ENCODE measurements at regions not wholly inside any gene's neighbourhood (a gene's known extent, or its start where the extent isn't known, plus 50 kb on each side); places are given as distances from the start of the nearest gene placed in this dataset.

GRCh38 chr20:51869002-51869401, 66.7 kb upstream of the SALL4 start:
- Mint-ChIP-seq H3K9me3 (no peaks in the 10 kb centered on the region), H3K4me3 (no peak overlapping the region), H3K4me1 (no peaks in the 10 kb centered on the region), H3K27ac (no peak overlapping the region), H3K27me3 (peaks cover 1% of the 10 kb centered on the region), H3K36me3 (ENCODE audit: low read depth) (no peaks in the 10 kb centered on the region)
- intact Hi-C loops (cut with micrococcal nuclease): no loop called here
- DNase-seq: no peak

DNA sequence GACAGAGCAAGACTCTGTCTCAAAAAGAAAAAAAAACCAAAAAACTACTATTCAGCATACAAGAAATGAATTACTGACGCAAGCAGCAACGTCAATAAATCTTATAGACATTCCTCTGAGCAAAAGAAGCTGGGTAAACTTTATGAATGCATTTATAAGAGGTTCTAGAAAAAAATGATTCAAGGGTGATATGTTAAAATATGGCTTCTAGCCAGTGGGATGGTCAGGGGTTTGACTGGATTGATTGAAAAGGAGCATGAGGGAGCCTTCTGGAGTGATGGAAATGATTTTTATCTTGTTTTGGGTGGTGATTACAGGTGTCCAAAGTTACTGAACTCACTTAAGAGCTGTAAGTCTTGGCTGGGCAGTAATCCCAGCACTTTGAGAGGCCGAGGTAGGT, 64.9 kb upstream of the SALL4 start:
- peaks cover 1% of the 10 kb centered on the region for H3K27me3 Mint-ChIP-seq
- intact Hi-C loops (cut with micrococcal nuclease): no loop called here
- H3K4me3 Mint-ChIP-seq: no peak overlapping the region

GRCh38 chr20:51864967-51865366, 62.6 kb upstream of the SALL4 start:
- Mint-ChIP-seq H3K4me1 (no peaks in the 10 kb centered on the region), H3K27ac (no peak overlapping the region), H3K9me3 (no peaks in the 10 kb centered on the region), H3K36me3 (ENCODE audit: low read depth) (no peaks in the 10 kb centered on the region), H3K27me3 (no peaks in the 10 kb centered on the region), H3K4me3 (no peak overlapping the region)
- no peak for DNase-seq
- intact Hi-C loops (cut with micrococcal nuclease): no loop called here

More for the DNA sequence above, 64.9 kb upstream of the SALL4 start:
- DNase-seq: no peak
- no peaks in the 10 kb centered on the region for H3K4me1 Mint-ChIP-seq
- no peaks in the 10 kb centered on the region for H3K36me3 Mint-ChIP-seq (ENCODE audit: low read depth)
- H3K27ac Mint-ChIP-seq: no peak overlapping the region
- no peaks in the 10 kb centered on the region for H3K9me3 Mint-ChIP-seq

DNA sequence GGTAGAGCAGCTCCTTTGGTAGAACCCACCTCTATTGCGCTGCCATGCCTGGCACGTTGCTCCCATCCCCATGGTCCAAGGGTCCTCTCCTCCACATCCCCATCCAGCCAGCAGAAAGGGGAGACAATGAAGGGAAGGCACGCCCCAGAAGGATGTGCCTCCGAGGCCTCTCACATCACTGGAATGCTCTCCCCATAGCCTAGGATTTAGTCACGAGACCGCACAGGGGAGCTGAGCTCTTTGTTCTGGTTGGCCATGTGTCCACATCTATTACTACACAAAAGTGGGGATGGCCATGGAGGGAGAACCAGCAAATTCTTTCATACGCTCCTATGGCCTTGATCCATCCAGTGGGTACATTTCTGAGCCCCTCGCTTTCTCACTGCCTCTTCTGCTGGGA, 60.5 kb upstream of the SALL4 start:
- no peak for DNase-seq
- Mint-ChIP-seq H3K36me3 (ENCODE audit: low read depth) (no peaks in the 10 kb centered on the region), H3K9me3 (no peaks in the 10 kb centered on the region), H3K4me3 (no peak overlapping the region), H3K27ac (no peak overlapping the region), H3K27me3 (peaks cover 2% of the 10 kb centered on the region), H3K4me1 (no peaks in the 10 kb centered on the region)
- intact Hi-C loops (cut with micrococcal nuclease): no loop called here

- no peaks in the 10 kb centered on the region for H3K9me3 Mint-ChIP-seq
- no peaks in the 10 kb centered on the region for H3K36me3 Mint-ChIP-seq (ENCODE audit: low read depth)
- no peak for DNase-seq
- H3K27me3 Mint-ChIP-seq: peaks cover 3% of the 10 kb centered on the region
- intact Hi-C loops (cut with micrococcal nuclease): no loop called here
- H3K4me3 Mint-ChIP-seq: no peak overlapping the region
- no peak overlapping the region for H3K27ac Mint-ChIP-seq
- H3K4me1 Mint-ChIP-seq: no peaks in the 10 kb centered on the region
Observed at GRCh38 chr20:51861726-51862466, 59.6 kb upstream of the SALL4 start.

DNA sequence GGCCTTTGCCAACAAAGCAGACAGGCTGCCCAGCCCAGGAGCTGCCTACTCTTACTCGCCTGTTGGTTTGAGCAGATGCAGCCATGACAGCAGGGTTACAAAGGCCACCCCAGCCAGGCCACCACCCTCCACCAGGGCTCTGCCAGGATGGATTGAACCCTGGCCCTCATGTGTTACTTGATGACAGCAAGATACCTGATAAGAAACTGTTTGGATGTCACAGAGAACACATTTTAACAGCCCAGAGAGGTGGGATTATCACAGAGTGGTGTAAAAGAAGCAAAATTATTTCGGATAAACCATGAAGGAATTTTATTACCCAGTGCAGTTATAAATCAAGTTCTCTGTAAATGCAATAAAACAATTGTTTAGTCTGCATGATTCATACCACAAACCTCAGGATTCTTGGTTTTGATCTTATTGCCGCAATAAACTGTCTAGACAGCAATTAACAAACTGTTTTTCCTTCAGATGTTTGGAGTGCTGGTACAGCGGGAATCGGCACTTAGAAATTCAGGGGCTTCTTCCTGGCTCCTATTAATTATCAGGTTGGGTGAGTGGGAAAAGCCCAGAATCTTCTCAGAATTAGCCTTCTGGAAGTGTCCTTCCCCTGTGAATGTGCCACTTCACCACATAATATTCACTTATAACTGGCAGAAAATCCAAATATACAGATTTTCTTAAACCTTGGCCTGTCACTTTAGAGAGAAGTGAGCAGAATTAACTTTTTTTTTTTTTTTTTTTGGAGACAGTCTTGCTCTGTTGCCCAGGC, 58.0 kb upstream of the SALL4 start:
- Mint-ChIP-seq H3K27me3 (peaks cover 3% of the 10 kb centered on the region), H3K4me3 (no peak overlapping the region), H3K27ac (no peak overlapping the region), H3K9me3 (no peaks in the 10 kb centered on the region), H3K36me3 (ENCODE audit: low read depth) (no peaks in the 10 kb centered on the region), H3K4me1 (no peaks in the 10 kb centered on the region)
- DNase-seq: no peak
- intact Hi-C loops (cut with micrococcal nuclease): no loop called here

DNA sequence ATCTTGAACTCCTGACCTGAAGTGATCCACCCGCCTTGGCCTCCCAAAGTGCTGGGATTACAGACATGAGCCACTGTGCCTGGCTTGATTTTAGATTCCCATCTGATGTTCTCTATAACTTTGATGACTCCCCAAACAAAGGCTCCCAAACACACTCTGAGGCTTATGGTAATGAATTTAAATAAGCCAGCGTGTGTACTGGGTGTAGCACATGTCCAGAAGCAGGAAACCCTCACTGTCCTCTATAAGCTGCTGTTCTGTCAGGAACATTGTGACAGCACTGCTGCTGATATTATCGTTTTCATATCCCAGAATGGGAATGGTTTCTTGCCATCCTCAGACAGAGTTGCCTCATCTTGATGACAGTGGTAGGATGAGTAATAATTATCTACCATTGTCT, 54.1 kb upstream of the SALL4 start:
- H3K27me3 Mint-ChIP-seq: peaks cover 3% of the 10 kb centered on the region
- intact Hi-C loops (cut with micrococcal nuclease): no loop called here
- no peak overlapping the region for H3K27ac Mint-ChIP-seq
- no peaks in the 10 kb centered on the region for H3K4me1 Mint-ChIP-seq
- no peaks in the 10 kb centered on the region for H3K9me3 Mint-ChIP-seq
- H3K4me3 Mint-ChIP-seq: no peak overlapping the region
- H3K36me3 Mint-ChIP-seq (ENCODE audit: low read depth): no peaks in the 10 kb centered on the region
- no peak for DNase-seq

- H3K27ac Mint-ChIP-seq: no peak overlapping the region
- no peak overlapping the region for H3K4me3 Mint-ChIP-seq
- no peak for DNase-seq
- no peaks in the 10 kb centered on the region for H3K4me1 Mint-ChIP-seq
- H3K9me3 Mint-ChIP-seq: no peaks in the 10 kb centered on the region
- intact Hi-C loops (cut with micrococcal nuclease): no loop called here
- H3K36me3 Mint-ChIP-seq (ENCODE audit: low read depth): no peaks in the 10 kb centered on the region
- peaks cover 3% of the 10 kb centered on the region for H3K27me3 Mint-ChIP-seq
Observed at GRCh38 chr20:51854921-51855320, 52.6 kb upstream of the SALL4 start.

All from activated CD4-positive, alpha-beta T cell treated with anti-CD3 and anti-CD28 coated beads, Interleukin-2, amount 10 ng/mL, durations not matched to agents 24 days and 14 days (primary cell).